ENCODE measurements at regions not wholly inside any gene's neighbourhood (a gene's known extent, or its start where the extent isn't known, plus 50 kb on each side); places are given as distances from the start of the nearest gene placed in this dataset.
A peak's percentile ranks its signal among the peaks of the same experiment; 100 is the strongest.

DNA sequence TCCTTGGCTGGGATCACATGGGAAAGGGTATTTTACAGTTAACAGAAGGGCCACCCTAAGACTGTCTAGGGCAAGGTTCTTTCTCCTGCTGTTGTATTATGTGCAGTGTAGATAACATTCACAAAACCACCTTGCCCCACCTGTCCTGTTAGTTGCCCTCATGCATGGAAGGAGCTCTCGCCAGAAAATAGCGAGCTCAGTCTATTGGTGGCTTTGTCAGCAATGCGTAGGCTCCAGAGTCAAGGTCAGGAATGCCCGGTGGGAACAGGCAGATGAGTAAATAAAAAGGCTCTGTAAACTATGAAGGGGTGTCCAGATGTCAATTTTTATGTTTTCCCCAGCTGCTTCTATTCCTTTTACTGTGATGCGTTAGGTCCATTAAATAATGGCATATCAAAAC, 107.1 kb upstream of the WDR11 start (continued):
- TF ChIP-seq, protein P1, sequence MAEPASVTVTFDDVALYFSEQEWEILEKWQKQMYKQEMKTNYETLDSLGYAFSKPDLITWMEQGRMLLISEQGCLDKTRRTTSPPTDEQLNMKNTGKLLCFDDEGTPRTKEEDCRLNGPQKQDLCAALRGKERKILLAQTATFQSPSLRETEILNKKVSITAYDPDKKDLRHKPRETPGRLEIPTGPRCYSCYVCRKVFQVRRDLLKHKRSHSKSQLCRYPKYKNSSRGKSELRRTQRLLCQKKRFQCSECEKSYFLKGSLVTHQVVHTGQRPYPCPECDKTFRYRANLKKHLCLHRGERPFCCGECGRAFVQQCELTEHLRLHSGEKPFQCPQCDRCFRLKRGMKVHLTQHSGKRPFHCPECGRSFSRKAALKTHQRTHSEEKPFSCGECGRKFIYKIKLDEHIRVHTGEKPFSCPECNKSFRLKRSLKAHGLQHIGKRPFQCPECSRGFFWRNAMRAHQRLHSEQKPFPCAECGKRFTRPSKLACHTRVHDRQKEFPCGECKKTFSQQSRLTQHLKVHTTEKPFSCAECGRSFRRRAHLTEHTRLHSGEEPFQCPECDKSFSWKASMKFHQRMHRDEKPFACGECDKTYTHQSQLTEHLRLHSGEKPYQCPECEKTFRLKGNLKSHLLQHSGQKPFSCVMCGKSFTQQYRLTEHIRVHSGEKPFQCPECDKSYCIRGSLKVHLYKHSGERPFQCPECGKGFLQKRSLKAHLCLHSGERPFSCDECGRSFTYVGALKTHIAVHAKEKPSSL (CRISPR knock-in tag; conservative IDR thresholded peaks at IDR 0.05) = no peak

DNA sequence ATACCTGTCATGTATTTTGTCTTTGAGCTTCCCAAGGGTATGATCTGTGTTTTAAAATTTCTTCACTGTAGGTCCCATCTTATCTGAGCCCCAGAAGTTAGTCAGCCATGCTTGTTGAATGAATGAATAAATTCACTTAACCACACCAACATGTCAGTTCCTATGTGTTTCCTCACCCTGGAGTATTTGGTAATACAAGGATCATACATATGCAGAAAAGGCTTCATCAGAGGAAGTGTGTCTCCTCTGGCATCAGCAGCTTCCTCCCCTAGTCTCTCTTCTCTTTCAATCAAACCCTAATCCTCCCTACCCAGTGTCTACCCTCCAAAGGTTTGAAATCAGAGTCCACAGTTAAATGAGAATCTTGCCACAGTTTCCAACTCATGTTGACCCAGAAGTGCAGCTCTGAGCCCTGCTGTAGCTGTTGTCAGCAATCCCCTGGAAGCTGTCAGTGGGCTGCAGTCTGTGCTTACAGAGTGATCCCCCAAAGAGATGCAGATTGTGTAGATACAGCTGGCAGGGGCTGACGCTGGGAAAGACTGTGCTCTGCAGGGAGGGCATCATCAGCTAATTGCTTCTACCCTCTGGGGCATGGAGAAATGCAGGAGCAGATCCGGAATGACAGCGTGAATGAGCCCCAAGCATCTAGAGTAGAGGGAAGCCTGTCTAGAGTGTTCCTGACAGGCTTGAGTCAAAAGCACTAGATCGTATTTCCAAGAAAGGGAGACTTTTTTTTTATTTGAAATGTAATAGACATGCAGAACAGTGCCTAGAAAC, 105.0 kb upstream of the WDR11 start:
- Mint-ChIP-seq H3K9me3 (peaks cover 7% of the 10 kb centered on the region; the same call in 1 of the 2 replicates), H3K27me3 (ENCODE audit: low read depth) (no peaks in the 10 kb centered on the region; the same call in 1 of the 2 replicates), H3K27ac (no peak overlapping the region), H3K4me3 (no peak overlapping the region), H3K36me3 (no peaks in the 10 kb centered on the region), H3K4me1 (peaks cover 24% of the 10 kb centered on the region)
- TF ChIP-seq, protein P2, sequence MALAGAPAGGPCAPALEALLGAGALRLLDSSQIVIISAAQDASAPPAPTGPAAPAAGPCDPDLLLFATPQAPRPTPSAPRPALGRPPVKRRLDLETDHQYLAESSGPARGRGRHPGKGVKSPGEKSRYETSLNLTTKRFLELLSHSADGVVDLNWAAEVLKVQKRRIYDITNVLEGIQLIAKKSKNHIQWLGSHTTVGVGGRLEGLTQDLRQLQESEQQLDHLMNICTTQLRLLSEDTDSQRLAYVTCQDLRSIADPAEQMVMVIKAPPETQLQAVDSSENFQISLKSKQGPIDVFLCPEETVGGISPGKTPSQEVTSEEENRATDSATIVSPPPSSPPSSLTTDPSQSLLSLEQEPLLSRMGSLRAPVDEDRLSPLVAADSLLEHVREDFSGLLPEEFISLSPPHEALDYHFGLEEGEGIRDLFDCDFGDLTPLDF (CRISPR knock-in tag; IDR thresholded peaks at IDR 0.05) = no peak
- TF ChIP-seq ZNF423 (CRISPR knock-in tag; IDR thresholded peaks at IDR 0.05) = no peak
- TF ChIP-seq ZNF317 (CRISPR knock-in tag; IDR thresholded peaks at IDR 0.05; ENCODE audit: borderline replicate concordance, low read depth) = no peak
- DNase-seq (ENCODE audit: low spot score) (peak; percentile 20), ATAC-seq (peak; percentile 91)
- POLR2A ChIA-PET = no interaction called here
- CTCF ChIA-PET = interaction anchor here (1.1 kb wide), 2 partner anchors 11 to 60 kb away, joined by 3 to 4 read pairs; no protein-coding TSS in a partner anchor

DNA sequence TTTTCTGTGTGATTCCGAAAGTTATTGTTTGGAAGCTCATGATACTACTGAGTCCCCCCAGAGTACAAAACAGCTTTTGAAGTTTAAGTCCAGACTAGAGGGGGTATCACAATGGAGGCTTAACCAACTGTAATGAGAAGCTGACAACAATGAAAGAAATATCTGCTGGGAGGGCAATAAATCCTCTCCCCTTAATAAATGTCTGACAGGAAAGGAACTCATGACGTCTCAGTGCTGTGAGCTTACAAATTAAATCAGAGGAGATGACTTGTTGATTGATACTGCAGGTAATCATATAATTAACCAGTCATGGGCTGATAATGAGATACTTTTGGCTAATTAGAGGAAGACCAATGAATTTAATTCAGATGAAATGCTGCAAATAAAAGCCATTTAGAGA, 102.6 kb upstream of the WDR11 start:
- no peak for ATAC-seq
- ChIA-PET CTCF (interaction anchor here (1.5 kb wide), 1 partner anchor 12 kb away, joined by 4 read pairs; no protein-coding TSS in a partner anchor), POLR2A (no interaction called here)
- Mint-ChIP-seq H3K9me3 (peaks cover 7% of the 10 kb centered on the region; the same call in 1 of the 2 replicates), H3K4me1 (peaks cover 19% of the 10 kb centered on the region), H3K4me3 (no peak overlapping the region), H3K27me3 (ENCODE audit: low read depth) (no peaks in the 10 kb centered on the region), H3K27ac (no peak overlapping the region), H3K36me3 (no peaks in the 10 kb centered on the region)
- no peak for TF ChIP-seq ESRRA (CRISPR knock-in tag; IDR thresholded peaks at IDR 0.05; ENCODE audit: borderline replicate concordance)
- no peak for TF ChIP-seq ZNF416 (CRISPR knock-in tag; IDR thresholded peaks at IDR 0.05)
- TF ChIP-seq CREB1 (CRISPR knock-in tag; IDR thresholded peaks at IDR 0.05) = no peak
- TF ChIP-seq IRF2 (CRISPR knock-in tag; IDR thresholded peaks at IDR 0.05; ENCODE audit: borderline replicate concordance, low read depth) = no peak
- TF ChIP-seq, protein P3, sequence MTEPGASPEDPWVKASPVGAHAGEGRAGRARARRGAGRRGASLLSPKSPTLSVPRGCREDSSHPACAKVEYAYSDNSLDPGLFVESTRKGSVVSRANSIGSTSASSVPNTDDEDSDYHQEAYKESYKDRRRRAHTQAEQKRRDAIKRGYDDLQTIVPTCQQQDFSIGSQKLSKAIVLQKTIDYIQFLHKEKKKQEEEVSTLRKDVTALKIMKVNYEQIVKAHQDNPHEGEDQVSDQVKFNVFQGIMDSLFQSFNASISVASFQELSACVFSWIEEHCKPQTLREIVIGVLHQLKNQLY (CRISPR knock-in tag; IDR thresholded peaks at IDR 0.05) = no peak
- TF ChIP-seq NR1H2 (CRISPR knock-in tag; IDR thresholded peaks at IDR 0.05) = no peak
- no peak for TF ChIP-seq SOX15 (CRISPR knock-in tag; IDR thresholded peaks at IDR 0.05)
- TF ChIP-seq ZNF138 (CRISPR knock-in tag; conservative IDR thresholded peaks at IDR 0.05) = no peak
- TF ChIP-seq ETV6 (CRISPR knock-in tag; IDR thresholded peaks at IDR 0.05) = no peak
- TF ChIP-seq ZNF219 (CRISPR knock-in tag; IDR thresholded peaks at IDR 0.05; ENCODE audit: borderline replicate concordance) = no peak
- no peak for TF ChIP-seq GABPB1 (CRISPR knock-in tag; IDR thresholded peaks at IDR 0.05)
- no peak for TF ChIP-seq TEAD1 (CRISPR knock-in tag; IDR thresholded peaks at IDR 0.05)
- TF ChIP-seq, protein P4, sequence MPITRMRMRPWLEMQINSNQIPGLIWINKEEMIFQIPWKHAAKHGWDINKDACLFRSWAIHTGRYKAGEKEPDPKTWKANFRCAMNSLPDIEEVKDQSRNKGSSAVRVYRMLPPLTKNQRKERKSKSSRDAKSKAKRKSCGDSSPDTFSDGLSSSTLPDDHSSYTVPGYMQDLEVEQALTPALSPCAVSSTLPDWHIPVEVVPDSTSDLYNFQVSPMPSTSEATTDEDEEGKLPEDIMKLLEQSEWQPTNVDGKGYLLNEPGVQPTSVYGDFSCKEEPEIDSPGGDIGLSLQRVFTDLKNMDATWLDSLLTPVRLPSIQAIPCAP (CRISPR knock-in tag; IDR thresholded peaks at IDR 0.05) = no peak
- no peak for TF ChIP-seq RELA (CRISPR knock-in tag; IDR thresholded peaks at IDR 0.05; ENCODE audit: borderline replicate concordance)
- TF ChIP-seq, protein P5, sequence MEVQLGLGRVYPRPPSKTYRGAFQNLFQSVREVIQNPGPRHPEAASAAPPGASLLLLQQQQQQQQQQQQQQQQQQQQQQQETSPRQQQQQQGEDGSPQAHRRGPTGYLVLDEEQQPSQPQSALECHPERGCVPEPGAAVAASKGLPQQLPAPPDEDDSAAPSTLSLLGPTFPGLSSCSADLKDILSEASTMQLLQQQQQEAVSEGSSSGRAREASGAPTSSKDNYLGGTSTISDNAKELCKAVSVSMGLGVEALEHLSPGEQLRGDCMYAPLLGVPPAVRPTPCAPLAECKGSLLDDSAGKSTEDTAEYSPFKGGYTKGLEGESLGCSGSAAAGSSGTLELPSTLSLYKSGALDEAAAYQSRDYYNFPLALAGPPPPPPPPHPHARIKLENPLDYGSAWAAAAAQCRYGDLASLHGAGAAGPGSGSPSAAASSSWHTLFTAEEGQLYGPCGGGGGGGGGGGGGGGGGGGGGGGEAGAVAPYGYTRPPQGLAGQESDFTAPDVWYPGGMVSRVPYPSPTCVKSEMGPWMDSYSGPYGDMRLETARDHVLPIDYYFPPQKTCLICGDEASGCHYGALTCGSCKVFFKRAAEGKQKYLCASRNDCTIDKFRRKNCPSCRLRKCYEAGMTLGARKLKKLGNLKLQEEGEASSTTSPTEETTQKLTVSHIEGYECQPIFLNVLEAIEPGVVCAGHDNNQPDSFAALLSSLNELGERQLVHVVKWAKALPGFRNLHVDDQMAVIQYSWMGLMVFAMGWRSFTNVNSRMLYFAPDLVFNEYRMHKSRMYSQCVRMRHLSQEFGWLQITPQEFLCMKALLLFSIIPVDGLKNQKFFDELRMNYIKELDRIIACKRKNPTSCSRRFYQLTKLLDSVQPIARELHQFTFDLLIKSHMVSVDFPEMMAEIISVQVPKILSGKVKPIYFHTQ (CRISPR knock-in tag; IDR thresholded peaks at IDR 0.05) = no peak
- TF ChIP-seq, protein P6, sequence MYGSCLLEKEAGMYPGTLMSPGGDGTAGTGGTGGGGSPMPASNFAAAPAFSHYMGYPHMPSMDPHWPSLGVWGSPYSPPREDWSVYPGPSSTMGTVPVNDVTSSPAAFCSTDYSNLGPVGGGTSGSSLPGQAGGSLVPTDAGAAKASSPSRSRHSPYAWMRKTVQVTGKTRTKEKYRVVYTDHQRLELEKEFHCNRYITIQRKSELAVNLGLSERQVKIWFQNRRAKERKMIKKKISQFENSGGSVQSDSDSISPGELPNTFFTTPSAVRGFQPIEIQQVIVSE (CRISPR knock-in tag; IDR thresholded peaks at IDR 0.05; ENCODE audit: borderline replicate concordance) = no peak
- TF ChIP-seq ZNF423 (CRISPR knock-in tag; IDR thresholded peaks at IDR 0.05) = no peak
- DNase-seq (ENCODE audit: low spot score) = no peak
